GM19452 (cell line): ENCODE measurements at regions not wholly inside any gene's neighbourhood (a gene's known extent, or its start where the extent isn't known, plus 50 kb on each side); places are given as distances from the start of the nearest gene placed in this dataset.
"Not testable (repeated sequence)": the region's sequence is repeated elsewhere in the genome, so short reads cannot be mapped to it uniquely, and the experiment has no call there.

Experiments used
- ATAC-seq: cut with Tn5 transposase; IDR thresholded peaks from one replicate; pipeline ENCODE4 v1.9.1; 2021; ENCODE audit not compliant: unreplicated experiment

DNA sequence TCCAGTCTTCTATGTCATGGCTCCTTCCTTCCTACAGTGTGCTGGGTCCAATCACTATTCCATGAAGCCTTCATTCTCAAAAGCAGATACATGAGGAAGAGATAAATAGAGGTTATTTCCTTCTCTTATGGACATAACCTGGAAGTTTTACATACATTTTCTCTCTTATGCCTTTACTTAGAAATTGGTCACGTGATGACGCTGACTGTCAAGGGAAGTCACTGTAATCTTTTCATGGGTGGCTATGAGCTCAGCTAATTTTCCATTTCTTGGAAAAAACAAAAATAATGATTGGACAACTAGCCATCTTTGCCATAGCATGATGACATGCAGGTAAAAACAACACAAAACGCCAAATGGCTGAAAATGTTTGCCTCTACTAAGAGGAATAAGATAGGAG, 151.6 kb upstream of the PRSS16 start:
- ATAC-seq: no peak

- no peak for ATAC-seq
Observed at GRCh38 chr6:27096834-27097511, 150.5 kb upstream of the PRSS16 start.

- no peak for ATAC-seq
Observed at GRCh38 chr6:27098956-27099355, 148.5 kb upstream of the PRSS16 start.

- ATAC-seq: no peak
Observed at GRCh38 chr6:27100921-27101320, 146.6 kb upstream of the PRSS16 start.

GRCh38 chr6:27101824-27102223, 145.7 kb upstream of the PRSS16 start:
- no peak for ATAC-seq

DNA sequence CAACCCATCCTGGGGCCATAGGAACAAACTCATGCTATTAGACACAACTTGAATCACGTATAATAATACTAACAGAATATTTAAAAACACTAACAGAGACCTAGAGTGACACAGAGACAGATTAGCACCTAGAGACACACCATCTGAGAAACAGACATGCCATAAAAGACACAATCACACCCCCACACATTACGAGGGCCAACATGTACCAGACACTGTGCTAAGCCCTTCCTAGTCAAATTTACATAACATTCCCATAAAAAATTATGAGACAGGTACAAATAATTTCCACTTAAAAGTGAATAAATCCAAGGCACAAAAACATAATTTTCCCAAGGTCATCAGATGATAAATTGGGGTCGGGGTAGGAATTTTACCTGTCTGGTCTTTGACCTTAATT, 141.1 kb upstream of the PRSS16 start:
- no peak for ATAC-seq

GRCh38 chr6:27111743-27112142, 135.8 kb upstream of the PRSS16 start:
- no peak for ATAC-seq

- ATAC-seq: no peak
Observed at GRCh38 chr6:27112974-27113373, 134.5 kb upstream of the PRSS16 start.

- no peak for ATAC-seq
Observed at GRCh38 chr6:27119329-27119728, 128.2 kb upstream of the PRSS16 start.

GRCh38 chr6:27119761-27120160, 127.7 kb upstream of the PRSS16 start:
- no peak for ATAC-seq

- no peak for ATAC-seq
Observed at GRCh38 chr6:27121640-27122039, 125.9 kb upstream of the PRSS16 start.

DNA sequence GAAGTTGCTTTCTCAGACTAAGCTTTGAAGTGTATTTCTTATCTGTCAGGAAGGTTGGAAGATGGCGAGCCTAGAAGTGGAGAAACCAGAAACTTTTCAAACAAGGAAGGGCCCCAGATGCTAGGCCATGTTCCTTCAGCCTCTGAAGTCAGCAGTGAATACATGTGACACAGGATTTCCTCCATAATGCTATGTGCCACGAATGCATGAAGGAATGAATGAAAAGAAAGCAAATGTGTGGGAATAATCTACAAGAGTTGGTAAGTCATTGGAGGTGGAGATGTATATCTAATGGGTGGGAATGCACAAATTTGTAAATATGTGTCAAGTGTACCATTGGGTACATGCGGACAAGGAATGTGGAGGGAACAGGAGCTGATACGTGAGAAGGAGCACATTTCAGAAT, 123.2 kb upstream of the PRSS16 start:
- no peak for ATAC-seq

GRCh38 chr6:27126046-27126814, 121.3 kb upstream of the PRSS16 start:
- no peak for ATAC-seq

GRCh38 chr6:27126815-27127537, 120.5 kb upstream of the PRSS16 start:
- ATAC-seq: peak; percentile 55

DNA sequence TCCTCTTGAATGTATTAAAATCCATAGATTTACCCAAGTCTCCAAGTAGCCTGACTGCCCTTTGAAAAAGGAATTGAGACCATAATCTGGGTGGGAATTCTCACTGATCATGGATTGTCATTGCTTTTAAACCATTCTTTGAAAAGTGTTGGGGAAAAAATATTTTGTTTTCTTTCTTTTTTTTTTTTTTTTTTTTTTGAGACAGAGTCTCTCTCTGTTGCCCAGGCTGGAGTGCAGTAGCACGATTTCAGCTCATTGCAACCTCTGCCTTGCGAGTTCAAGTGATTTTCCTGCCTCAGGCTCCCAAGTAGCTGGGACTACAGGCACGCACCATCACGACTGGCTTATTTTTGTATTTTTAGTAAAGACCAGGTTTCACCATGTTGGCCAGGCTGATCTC, 119.6 kb upstream of the PRSS16 start:
- not testable (repeated sequence) for ATAC-seq

- no peak for ATAC-seq
Observed at GRCh38 chr6:27128311-27129094, 119.0 kb upstream of the PRSS16 start.

- no peak for ATAC-seq
Observed at GRCh38 chr6:27129095-27129815, 118.2 kb upstream of the PRSS16 start.

GRCh38 chr6:27129917-27130316, 117.6 kb upstream of the PRSS16 start:
- ATAC-seq: no peak

- ATAC-seq: no peak
Observed at GRCh38 chr6:27130668-27131428, 116.7 kb upstream of the PRSS16 start.

GRCh38 chr6:27132282-27132531, 115.3 kb upstream of the PRSS16 start:
- ATAC-seq: peak; percentile 3
